Stimulated activated CD8-positive, alpha-beta memory T cell treated with anti-CD3 and anti-CD28 coated beads, Interleukin-4, amount 100 ng/mL, for 1 hour (primary cell): ENCODE measurements at regions not wholly inside any gene's neighbourhood (a gene's known extent, or its start where the extent isn't known, plus 50 kb on each side); places are given as distances from the start of the nearest gene placed in this dataset.
"Not testable (repeated sequence)": the region's sequence is repeated elsewhere in the genome, so short reads cannot be mapped to it uniquely, and the experiment has no call there.

Experiments
- DNase-seq, 2 donors: peaks; one replicate each; pipeline ENCODE4 v3.0.0-alpha.2; 2020; ENCODE audit warnings: low read depth in 2 of 2, low spot score in 1 of 2

DNA sequence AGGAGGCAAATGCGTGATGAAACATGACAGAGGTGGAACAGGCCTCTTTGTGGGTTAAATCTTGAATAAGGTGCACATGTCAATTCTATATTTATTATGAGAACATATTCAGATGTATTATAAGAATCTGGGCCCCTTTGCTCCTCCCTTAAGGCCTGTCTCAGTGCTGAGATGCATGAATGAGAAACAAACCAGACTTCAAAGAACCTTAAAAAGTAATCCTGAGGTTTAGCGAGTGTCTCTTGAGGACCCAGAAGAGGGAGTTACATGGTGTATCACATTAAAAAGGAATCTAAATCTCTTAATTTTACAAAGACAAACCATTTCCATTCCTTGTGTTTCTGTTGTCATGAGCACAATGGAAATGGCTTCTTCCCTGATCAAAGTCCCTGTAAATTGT, 170.9 kb upstream of the TBC1D5 start:
- no peak for DNase-seq

DNA sequence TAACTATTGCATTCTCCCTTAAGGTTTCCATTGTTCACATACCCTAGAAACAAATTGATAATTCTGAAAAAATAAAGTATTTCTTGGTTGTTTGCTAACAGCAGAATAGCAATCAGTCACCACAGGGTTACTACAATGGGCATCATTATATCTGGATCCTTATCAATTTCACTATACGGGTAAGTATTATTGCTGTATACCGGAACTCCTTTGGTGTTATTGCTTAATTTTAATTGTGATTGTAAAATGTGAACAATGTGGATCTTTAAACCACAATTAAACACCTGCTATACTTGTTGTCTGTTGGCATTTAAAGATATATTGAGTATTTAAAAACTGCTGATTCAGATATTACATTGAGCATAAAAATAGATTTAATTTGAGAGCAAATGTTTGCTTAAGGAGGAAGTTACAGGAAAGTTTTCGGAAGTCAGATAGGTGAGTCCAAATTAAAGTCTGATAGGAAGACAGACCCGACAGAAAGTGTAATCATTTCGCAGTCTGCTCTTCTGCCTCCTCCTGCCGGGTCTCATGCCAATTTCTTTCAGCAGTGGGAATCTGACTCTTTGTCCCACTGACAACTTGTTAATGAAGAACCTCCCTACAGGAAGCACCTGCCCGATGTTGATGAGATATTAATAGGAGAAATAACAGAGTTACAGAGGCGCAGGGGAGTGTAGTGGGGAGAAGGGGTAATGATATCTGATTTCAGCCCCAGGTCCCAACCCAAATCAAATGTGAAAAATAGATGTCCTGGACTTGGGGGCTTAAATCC, 169.7 kb upstream of the TBC1D5 start:
- no peak for DNase-seq

DNA sequence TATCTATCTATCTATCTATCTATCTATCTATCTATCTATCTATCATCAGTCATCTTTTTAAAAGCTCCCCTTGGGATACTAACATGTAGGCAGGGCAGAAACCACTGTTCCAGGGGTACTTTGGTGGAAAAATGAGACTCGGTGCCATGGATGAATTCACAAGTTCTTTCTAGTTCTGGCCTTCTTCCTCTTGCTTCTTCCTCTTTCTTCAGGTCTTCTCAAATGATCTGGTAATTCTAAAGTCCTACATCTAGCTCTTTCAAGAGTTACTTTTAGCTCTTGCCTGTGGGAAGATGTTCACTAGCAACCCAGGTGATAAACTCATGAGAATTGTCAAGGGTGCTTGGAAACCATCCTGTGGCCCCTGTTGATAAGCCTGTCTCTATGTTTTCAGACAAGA, 168.5 kb upstream of the TBC1D5 start:
- DNase-seq = no peak

DNA sequence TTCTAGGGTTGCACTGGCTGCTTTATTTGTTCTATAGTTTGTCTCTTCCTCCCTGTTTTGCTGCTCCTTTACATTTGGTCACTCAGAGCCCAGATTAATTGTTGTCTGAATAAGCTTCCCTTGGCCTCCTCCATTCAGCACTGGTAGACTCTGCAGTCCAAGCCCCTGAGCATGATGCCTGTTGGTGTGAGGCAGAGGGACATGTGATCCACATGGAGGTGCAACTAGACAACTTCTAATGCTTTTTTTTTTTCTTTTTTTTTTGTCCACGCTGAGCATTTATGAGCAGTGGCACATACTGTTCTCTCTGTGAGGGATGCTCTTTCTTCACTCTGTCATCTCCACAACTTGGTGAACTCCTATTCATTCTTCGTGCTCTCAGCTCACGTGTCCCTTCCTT, 167.3 kb upstream of the TBC1D5 start:
- DNase-seq = no peak

DNA sequence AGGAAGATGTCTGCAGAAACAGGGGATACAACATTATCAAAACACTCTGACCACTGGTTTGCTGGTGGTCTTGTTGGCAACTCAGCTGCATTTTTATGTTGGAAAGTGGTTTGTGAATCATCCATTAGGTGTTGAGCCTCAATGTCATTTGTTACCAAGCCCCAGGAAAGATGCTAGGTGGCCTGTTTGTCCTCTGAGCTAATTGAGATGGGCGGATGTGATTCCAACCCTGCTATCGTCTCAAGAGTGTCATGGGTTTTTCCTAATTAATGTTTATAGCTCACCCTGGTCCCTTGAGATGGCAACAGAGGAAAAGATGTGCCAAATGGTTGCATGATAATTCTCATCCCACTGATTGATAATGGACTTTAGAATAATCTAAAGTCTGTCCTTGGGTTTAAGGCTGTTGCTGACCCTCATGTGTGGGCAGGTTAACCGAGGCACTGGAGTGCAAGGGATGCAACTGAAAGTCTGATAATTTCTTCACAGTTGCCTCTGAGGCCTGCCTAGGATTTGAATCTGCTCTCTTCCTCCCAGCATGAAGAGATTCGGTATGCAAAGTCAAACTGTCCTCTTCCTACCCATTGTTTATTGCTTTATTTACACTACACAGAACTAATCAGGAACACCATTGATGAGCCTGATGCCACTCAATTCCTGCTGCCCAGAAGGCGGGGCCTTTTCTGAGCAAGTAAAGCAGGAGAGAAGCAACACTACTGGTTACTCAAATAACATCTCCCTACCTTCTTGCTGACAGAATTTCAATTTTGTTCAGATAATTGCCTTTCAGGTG, 166.2 kb upstream of the TBC1D5 start:
- no peak for DNase-seq

DNA sequence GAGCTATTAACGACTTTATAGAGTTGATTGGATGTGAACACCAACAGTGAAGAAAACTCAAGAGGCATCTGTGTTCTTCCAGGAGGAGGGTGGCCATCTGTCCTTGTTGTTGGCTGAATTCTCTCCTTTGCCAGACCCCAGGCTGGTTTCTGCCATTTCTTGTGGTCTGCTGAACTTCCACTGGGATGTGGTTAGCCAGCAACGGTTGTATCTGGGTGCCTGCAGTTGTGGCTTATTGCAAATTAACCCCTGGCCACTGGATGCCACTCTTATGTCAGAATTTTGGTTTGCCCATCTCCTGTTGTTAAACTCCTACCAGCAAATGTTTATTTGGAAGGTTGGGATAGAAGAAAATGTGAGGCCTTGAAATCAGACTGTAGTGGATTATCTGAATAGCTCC, 163.6 kb upstream of the TBC1D5 start:
- DNase-seq = no peak

DNA sequence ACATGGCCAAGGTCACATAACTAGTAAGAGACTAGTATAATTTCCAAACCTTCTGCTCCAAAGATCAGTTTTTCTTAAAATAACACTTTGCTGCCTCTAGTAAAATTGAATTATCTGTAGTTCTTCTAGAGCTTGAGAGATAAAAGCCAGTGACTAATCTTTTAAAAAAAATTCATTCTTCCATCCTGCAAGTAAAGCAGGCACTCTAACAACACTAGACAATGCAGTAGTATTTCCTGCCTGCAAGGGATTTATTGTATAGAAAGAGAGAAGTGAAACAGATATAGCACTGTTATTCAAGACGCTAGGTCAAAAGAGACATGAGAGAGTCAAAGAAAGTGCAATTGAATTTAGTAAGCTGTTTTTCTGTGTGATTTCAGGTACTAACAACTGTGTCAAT, 159.5 kb upstream of the TBC1D5 start:
- DNase-seq = no peak

DNA sequence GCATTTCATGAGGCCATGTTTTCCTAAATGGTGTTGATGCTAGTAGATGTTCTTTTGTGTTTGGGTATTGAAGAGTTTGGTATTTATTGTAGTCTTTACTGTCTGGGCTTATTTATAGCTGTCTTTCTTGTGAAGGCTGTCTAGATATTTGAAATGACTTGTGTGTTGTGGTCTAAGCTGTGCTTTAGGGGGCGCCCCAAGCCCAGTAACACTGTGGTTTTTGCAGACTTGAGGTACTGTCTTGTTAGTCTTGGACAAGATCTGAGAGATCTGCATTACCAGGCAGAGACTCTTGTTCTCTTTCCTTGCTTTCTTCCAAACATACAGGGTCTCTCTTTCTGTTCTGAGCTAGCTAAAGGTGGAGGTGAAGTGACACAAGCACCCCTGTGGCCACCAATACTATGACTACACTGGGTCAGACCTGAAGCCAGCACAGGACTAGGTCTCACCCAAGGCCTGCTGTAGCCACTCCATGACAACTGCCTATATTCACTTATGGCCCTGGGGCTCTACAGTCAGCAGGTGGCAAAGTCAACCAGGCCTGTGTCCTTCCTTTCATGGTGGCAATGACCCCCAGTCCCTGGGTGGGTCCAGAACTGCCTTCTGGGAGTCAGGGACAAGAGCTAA, 152.1 kb upstream of the TBC1D5 start:
- no peak for DNase-seq

DNA sequence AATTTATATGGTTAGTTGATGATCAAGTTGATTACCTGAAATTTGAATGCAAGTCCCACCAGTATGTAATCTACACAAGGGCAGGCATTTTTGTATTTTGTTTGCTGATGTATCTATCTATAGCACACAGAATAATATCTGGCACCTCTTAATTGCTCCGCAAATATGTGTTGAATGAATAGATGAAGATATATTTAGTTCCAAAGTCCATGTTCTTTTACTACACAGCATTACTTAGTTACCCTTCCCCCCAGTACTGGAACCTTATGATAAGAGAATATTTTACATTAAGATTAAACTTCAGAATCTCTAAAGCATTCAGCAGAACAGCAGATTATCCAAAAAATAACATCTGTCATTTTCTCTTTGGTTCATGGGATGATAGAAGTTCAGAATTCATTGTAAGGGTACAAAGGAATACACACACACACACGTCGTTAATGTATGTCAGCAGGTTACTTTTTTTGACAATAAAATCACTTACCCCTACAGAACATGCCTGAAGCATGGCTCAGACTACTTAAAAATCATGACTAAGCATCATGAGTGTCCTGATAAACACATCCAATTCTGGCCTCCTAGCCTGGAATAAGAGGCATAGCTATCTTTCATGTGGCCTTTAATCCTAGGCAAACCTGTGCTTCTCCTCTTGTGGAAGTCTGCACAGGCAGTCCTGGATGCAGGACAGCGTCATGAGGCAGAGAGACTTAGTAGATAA, 148.9 kb upstream of the TBC1D5 start:
- no peak for DNase-seq

DNA sequence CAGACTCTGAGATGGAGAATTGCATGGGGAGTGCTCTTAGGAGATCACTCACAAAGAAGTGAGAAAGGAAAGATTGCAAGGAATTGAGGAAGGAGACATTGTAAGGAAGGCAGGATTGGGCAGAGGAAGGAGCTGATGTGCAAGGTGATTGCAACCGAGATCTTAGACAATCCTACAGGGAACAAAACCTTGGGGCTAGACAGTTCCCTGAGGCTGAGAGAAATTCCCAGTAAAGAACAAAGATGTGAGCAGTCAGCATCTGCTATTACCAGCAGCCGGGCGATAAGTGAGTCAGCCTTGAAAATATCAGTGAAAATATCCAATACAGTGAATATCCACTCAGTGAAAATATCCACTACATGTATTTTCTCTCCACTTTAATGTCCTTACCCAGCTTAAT, 143.6 kb upstream of the TBC1D5 start:
- DNase-seq = no peak

DNA sequence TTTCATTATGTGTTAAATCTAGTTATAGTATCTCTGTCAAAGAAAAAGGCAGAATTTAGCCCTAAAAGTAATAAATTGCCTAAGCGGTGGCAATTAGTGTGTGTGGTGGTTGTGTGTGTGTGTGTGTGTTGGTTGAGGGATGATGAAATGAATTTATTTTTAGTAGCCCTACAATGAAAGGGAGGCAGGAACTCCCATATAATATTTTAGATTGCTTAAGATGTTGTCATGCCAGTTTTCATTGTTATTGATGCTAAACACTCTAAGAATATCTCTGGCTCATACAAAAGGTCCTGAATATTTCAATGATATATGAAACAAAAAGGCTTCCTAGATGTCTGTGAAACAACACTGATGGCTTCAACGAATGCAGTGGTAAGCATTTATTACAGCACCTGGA, 140.6 kb upstream of the TBC1D5 start:
- DNase-seq = no peak

DNA sequence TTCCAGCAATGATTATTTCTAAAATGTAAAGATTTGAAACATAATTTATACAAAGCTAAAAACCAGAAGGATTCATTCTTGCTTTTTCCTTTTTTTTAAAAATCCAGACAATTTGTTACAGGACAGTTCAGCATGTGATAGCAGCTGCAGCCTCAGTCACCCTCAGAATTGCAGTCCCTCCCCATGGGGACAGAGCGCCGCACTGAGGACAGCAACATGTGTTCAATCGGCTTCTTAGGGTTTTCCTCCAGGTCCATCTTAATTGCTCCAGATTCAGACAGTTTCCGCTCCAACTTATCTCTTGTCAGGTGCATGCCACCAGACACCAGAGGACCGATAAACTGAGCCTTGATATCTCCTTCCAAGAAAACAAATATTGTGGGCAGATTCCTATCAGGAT, 134.9 kb upstream of the TBC1D5 start:
- no peak for DNase-seq

DNA sequence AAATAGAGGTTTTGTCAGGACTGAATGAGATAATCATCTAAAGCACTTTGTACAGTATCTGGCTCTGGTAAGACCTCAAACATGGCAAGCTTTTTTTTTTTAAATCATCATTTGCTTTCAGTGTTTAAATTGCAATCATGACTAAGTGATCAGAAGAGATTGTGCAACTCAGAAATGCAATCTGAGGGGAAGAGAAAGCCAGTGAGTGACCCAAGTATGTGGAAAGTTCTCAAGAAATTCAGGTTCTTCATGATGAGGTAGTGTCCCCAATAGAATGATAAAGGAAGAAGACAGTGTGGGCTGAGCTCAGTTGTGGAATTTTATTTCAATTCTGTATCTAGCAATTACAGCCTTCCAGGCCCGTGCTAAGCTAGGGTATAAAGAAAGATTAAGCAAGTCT, 132.2 kb upstream of the TBC1D5 start:
- no peak for DNase-seq

DNA sequence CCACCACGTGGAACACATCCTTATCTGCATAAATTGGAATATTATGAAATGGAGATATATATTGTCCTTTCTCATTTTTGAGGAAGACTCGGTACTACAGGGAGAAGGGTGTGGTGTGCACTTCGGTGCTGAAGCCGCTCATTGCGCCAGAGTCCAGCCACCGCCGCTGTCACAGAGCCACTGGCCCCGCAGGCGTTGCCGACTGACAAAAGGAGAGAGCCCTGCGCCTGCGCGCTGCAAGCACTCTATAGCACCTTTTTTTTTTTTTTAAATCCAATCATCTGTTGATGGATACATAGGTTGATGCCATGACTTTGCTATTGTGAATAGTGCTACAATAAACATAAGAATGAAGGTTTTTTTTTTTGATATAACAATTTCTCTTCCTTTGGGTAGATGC, 130.0 kb upstream of the TBC1D5 start:
- no peak for DNase-seq

DNA sequence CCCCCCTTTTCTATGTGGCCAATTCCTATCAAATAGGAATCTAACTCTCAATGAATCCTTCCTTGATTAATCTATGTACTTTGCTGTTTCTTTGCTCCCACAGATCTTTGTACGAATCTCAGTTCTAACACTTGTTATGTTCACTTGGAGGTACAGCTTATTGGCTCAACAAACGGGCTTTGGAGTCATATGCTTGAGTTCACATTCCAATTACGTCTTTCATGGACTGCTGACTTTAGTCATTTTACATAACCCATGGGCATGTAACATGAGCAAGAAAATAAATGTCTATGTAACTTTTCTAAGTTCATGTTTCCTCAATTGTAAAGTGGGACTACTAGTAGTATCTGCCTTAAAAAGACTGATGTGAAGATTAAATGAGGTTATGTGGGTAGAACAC, 123.2 kb upstream of the TBC1D5 start:
- no peak for DNase-seq

DNA sequence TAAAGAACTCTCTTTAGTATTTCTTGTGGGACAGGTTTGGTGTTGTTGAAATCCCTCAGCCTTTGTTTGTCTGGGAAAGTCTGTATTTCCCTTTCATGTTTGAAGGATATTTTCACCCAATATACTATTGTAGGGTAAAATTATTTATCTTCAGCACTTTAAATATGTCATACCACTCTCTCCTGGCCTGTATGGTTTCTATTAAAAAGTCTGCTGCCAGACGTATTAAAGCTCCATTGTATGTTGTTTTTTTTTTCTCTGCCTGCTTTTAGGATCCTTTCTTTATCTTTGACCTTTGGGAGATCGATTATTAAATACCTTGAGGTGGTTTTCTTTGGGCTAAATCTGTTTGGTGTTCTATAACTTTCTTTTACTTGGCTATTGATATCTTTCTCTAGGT, 119.0 kb upstream of the TBC1D5 start:
- DNase-seq = no peak

DNA sequence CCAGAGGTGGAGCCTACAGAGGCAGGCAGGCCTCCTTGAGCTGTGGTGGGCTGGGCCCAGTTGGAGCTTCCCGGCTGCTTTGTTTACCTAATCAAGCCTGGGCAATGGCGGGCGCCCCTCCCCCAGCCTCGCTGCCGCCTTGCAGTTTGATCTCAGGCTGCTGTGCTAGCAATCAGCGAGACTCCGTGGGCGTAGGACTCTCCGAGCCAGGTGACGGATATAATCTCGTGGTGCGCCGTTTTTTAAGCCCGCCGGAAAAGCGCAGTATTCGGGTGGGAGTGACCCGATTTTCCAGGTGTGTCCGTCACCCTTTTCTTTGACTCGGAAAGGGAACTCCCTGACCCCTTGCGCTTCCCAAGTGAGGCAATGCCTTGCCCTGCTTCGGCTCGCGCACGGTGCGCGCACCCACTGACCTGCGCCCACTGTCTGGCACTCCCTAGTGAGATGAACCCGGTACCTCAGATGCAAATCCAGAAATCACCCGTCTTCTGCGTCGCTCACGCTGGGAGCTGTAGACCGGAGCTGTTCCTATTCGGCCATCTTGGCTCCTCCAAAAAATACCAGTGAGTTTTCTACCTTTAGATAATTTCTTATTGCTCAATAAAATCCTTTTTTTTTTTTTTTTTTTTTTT, 118.5 kb upstream of the TBC1D5 start:
- DNase-seq = not testable (repeated sequence)

DNA sequence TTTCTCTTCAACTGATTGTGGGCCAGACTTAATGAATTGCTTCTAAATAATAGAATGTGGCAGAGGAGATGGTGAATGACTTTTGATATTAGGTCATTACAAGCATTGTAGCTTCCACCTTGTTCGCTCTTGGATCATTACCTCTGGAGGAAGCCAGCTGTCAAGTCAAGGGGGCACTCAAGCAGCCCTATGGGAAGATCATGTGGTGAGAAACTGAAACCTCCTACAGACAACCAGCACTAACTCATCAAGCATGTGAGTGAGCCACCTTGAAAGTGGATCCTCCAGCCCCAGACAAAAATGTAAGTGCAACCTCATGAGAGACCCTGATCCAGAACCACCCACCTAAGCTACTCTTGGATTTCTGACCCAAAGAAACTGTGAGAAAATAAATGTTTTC, 109.8 kb upstream of the TBC1D5 start:
- DNase-seq = no peak

DNA sequence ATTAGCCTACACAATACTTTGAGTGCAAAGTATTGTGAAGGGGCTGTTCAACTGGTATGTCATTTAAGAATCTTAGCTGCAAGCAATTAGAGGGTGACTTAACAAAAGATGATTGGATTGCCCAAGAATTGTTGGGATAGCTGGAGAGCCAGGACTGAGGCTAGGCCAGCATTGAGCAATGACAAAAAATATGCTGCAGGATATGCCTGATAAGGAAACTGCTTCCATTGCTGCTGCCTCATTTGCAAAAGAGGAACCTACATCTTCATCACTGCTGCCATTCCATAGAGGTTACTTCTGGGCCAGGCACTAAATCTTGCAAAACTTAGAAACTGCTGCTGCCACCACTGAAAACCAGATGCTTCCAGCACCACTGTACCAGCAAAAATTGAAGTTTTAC, 108.0 kb upstream of the TBC1D5 start:
- DNase-seq = no peak

DNA sequence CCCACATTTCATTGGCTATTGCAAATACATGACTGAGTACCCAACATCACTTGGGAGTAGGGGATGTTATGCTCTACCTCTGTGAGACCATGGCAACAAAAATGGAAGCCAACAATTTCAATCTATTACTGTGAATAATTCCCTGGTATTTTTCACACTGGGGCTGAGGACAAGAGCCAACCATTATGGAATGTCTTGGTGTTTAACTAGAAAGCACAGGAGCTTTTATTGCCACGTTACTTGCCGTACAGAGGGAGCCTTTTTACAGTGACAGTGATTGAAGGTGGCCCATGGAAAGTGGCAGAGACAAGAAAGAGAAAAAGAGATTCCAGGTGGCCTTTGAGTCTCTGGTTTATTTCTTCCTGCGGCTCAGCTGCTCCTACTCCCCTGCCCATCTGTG, 105.7 kb upstream of the TBC1D5 start:
- no peak for DNase-seq

DNA sequence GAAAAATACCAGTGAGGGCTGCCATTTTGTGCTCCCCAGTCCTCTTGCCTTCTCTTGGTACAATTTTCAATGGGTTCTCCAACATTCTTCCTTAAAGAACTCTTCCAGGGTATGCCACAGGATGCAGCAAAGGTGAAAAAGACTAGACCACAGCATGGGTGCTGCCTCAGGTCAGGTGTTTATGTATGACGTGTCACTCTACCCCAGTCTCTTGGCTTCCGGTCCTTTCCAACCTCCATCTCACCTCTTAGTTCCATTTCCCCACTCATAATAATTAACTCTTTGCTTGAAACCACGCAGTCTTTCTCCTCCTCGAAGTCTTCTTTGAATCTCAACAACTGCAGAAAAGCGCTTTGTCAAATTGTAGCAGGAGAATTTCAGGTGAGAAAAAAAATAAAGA, 104.7 kb upstream of the TBC1D5 start:
- no peak for DNase-seq
